Activated T-cell treated with anti-CD3 and anti-CD28 coated beads, Interleukin-2, amount 50 U/mL, for 48 hours (primary cell): ENCODE measurements at regions not wholly inside any gene's neighbourhood (a gene's known extent, or its start where the extent isn't known, plus 50 kb on each side); places are given as distances from the start of the nearest gene placed in this dataset.
"Not testable (repeated sequence)": the region's sequence is repeated elsewhere in the genome, so short reads cannot be mapped to it uniquely, and the experiment has no call there.

Source experiments
- DNase-seq, 2 experiments: peaks; one replicate each; pipeline ENCODE4 v3.0.0-alpha.2; 2020

DNA sequence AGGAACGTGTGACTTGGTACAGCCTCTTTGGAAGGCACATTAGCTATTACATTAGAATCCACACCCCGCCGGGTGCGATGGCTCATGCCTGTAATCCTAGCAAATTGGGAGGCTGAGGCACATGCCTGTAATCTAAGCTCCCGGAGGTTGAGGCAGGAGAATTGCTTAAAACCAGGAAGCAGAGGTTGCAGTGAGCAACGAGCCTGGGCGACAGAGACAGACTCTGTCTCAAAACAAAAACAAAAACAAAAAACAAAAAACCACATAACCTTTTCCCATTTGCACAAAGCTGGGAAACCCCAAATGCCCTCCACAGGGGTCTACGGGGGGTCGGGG lies 82.7 kb upstream of the METTL9 start:
- DNase-seq = not testable (repeated sequence)

DNA sequence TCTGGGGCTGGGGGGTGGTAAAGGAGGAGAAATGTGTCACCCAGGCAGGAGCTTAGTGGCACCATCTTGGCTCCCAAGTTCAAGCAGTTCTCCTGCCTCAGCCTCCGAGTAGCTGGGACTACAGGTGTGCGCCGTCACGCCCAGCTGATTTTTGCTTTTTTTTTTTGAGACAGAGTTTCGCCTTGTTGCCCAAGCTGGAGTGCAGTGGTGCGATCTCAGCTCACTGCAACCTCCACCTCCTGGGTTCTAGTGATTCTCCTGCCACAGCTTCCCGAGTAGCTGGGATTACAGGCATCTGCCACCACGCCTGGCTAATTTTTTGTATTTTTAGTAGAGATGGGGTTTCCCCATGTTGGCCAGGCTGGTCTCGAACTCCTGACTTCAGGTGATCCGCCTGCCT lies 82.1 kb upstream of the METTL9 start:
- DNase-seq = not testable (repeated sequence)

DNA sequence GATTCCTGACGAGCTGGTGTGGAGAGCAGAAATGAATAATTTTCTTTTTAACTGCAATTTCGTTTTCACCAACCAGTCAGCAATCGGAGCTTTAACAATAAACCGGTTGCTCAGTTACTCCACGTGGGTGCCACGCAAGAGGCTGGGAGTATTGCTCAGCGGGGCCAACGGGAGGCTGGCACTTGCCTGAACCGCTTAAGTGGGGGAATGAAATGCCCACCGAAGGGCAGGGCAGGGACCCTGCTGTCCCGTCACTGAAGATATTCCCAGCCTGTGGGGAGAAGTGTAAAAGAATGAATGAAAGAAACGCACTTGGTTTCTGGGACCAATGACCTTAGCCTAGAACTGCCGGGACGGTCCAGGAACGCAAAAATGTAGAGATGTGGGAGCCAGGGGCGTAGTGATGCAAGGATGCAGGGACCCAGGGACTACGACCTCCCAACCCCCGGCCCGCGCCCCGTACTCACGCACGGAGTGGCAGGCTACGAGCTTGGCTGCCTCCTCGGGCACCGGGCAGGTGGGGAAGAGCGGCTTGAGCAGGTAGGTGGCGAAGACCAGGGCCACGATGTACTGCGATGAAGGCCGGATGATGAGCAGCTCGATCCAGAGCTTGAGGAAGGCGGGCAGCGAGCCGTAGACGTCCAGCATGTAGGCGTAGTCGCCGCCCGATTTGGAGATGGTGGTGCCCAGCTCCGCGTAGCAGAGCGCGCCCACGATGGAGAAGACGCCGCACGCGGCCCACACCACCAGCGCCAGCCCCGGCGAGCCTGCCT lies 79.8 kb upstream of the METTL9 start:
- peak; percentile 75 to 77 for DNase-seq

DNA sequence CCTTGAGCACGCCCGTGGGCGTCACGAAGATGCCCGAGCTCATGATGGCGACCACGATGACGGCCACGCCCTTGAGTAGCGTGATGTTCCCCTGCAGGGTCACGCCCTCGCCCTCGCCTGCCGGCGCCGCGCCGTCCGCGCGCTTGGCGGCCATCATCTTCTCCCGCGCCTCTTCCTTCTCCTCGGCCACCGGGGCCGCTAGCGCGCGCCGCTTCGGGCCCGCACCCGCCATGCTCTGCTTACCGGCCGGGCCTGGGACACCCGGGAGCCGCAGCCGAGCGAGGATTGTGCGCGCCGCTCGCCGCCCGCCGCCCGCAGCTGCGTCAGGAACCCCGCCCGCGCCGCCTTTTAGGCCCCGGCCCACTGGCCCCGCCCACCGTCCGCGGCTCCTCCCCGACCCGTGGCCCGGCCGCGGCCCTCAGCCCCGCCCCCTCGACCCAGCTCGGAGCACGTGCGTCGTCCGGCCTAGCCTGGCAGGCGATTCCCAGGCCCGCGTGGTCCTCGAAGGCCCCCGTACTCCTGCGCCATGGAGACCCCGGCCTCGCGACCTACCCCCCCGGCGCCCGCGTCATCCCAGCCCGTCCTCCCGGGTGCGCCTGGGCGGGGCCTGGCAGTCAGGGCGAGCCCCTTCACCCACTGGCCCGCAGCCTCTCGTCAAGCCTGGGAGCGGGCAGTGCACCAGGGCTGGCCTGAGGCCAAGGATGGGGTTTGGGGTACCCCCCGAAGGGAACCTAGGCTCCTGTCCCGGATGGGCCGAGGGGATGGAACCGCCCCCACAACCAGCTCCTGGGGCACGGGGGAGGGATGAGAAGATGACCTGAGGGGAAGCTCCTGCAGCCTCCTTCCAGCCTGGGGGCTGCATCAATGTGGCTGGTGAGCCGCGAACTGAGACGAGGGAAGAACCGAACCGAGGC lies 79.0 kb upstream of the METTL9 start:
- DNase-seq = peak; percentile 99 to 100

DNA sequence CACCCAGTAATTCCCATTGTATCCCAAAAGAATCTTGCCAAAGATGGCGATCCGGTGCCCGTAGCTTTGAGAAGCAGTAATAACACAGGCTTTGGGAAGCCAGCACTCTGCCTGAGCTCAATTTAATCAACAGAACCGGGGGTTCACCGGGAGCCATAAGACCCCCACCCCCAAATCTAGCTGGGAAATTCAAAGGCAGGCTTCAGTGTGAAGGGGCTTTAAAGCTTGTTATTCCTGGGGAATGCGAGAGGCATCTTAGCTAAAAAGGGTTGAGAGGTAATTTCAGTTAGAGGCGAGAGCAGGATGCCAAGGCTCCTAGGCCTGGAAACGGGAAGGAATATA lies 78.4 kb upstream of the METTL9 start:
- DNase-seq = not testable (repeated sequence)

DNA sequence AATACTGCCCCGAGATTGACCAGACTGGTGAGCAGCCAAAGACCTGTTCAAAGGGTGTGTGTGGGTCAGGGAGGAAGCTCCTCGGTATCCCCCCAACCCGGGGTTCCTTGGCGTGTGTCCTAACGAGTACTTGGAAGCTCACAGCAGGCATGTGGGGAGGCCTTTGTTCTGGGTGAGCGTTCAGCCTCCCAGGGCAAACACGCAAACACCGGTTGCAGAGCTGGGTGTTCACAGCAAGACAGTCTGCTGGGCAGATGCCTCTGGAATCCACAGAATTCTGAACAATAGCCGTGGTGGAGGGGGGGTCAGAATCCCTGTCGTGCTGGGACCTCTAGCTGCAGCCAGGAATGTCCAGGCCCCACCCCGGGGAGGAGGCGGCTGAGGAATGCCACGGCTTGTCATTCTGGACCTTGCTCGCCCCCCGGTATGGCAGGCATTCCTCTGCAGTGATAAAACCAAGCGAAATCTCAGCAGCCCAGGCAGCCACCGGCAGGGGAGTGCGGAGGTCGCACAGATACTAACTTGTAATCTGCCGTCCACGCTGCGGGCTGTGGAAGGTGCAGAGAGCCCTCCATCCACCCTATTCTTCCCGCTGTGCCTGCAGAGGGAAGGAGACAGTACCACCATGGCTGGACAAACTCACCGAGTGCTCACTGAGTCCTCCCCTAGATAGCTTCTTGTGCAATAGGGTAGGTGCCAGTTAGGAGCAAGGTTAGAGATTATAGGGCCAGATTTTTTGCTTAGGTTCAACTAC lies 77.8 kb upstream of the METTL9 start:
- DNase-seq = not testable (repeated sequence)

DNA sequence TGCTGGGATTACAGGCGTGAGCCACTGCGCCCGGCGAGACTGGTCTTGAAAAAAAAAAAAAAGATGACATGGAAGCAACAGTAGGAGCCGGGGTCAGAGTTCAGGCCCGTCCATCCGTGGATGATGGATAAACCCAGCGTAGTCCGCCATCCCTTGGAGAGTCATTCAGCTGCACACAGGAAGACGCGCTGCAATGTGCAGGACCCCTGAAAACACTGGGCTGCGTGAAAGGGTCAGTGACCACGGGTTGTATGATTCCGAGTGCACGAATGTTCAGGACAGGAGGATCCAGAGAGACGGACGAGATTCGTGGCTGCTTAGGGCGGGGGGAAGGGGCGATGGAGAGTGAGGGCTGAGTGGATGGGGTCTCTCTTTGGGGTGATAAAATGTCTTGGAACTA lies 76.5 kb upstream of the METTL9 start:
- not testable (repeated sequence) for DNase-seq

DNA sequence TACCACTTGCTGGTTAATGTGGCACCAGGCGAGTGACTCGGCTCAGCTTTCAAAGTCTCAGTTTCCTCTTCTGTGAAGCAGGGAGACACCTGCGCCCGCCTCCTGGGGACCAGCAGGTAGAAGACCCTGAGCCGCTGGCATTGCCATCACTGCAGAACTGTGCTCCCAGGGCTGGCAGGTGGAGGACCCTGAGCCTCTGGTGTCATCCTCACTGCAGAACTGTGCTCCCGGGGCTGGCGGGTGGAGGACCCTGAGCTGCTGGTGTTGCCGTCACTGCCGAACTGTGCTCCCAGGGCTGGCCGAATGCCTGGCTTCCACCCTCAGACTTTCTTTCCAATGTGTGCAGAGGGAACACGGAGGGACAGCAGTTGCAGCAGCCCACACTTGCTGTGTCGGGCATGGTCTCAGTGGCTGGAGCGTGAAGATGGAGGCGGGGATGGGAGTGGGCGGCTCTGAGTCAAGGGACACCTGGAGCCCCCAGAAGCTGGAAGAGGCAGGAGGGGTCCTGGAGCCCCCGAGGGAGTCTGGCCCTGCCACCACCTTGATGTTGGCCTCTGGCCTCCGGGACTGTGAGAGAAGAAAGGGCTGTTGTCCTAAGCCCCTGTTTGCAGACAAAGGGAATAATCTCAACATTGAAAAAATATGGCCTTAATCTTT lies 75.8 kb upstream of the METTL9 start:
- no peak for DNase-seq

DNA sequence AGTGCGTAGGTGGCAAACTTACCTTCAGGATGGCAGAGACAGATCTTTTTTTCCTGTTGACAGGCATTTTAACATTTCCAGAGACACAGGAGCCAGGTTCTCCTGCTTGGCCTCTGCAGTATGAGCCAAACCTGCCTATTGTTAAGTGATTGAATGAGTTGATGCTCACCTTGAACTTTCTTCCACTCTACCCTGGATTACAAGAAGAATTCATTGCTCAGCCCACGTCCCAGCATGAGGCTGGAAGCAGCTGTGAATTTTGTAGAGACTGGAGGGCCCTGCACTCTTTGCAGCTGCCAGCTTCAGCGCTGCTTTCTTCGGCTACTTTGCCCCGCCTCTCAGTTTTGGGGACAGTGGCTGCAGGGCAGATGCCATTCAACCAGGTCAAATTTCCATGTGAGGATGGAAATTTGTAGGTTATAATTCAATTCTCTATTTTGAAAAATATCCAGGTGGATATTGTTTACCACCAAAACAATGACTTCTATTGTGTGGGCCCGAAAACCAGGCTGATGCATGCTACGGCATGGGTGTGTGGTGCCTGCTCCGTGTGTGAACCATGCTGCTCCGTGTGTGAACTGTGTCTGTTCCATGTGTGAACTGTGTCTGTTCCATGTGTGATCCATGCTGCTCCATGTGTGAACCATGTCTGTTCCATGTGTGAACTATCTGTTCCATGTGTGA lies 75.2 kb upstream of the METTL9 start:
- DNase-seq = no peak

DNA sequence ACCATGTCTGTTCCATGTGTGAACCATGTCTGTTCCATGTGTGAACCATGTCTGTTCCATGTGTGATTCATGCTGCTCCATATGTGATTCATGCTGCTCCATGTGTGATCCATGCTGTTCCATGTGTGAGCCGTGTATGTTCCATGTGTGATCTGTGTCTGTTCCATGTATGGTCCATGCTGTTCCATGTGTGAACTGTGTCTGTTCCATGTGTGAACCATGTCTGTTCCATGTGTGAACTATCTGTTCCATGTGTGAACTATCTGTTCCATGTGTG lies 74.7 kb upstream of the METTL9 start:
- not testable (repeated sequence) for DNase-seq

DNA sequence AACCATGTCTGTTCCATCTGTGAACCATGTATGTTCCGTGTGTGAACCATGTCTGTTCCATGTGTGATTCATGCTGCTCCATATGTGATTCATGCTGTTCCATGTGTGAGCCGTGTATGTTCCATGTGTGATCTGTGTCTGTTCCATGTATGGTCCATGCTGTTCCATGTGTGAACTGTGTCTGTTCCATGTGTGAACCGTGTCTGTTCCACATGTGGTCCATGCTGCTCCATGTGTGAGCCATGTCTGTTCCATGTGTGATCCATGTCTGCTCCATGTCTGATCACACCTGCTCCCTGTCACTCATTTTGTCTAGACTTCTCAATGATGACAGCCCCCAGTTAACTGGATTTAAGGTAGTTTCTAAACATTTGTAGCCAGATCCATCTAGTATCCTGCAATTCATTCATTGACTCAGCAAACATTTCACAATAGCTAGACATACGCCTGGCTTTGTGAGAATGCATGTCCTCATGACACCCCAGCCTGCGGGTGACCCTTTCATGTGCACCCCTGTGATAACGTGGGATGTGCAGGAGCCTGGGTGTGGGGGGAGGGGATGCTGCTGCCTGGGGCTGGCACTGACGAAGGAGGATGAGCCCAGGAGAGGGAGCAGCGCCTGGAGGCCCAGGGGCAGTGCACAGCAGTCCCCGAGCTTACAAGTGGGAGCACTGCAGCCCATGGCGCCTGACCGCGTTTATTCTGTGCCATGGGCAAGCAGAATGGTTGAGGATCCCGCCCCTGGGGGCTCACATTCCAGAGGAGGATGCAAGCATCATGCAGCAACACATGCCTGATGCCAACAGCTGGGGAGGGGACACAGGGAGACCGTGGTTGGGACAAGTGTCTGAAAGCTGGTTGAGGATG lies 74.1 kb upstream of the METTL9 start:
- DNase-seq = not testable (repeated sequence)

DNA sequence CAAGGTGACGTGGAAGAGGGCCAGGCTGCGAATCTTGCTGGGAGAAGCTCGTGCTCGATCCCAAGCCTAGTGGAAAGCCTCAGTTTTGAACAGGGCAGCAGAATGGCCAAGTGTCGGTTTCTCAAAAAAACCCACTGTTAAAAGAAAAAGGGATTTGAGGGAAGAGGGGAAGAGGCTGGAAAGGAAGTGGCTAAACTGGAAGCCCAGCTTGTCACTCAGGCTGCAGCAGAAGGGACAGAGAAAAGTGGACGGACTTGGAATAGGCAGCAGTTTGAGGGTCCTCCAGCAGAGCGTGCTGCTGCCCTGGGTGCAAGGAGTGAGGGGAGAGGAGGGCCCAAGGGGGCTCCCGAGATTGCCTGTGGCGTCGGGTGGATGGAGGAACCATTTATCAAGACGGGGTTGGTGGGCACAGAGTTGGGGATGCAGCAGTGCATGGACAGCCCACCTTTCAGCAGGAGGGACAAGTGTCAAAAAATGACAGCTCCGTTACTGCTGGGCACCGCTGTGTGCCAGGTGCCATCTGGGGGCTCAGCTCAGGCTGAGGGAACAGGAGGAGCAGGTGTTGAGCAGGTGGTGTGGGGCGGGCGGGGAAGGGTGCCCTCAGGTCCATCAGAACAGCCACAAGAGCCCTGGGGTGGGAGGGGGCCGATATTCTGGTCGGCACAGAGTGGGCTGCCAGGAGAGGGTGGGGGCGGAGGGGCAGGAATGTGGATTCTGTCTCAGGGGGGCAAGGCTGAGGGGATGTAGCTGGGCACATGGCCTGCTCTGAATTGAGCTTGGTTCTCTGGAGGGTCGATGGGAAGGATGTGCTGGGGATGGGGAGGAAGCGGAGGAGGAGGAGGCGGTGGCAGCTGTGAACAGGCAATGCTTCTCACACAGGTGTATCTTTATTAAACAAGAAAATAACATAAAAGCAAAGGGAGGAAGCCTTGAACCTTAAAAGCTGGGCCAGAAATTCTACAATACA lies 73.1 kb upstream of the METTL9 start:
- DNase-seq = not testable (repeated sequence)

DNA sequence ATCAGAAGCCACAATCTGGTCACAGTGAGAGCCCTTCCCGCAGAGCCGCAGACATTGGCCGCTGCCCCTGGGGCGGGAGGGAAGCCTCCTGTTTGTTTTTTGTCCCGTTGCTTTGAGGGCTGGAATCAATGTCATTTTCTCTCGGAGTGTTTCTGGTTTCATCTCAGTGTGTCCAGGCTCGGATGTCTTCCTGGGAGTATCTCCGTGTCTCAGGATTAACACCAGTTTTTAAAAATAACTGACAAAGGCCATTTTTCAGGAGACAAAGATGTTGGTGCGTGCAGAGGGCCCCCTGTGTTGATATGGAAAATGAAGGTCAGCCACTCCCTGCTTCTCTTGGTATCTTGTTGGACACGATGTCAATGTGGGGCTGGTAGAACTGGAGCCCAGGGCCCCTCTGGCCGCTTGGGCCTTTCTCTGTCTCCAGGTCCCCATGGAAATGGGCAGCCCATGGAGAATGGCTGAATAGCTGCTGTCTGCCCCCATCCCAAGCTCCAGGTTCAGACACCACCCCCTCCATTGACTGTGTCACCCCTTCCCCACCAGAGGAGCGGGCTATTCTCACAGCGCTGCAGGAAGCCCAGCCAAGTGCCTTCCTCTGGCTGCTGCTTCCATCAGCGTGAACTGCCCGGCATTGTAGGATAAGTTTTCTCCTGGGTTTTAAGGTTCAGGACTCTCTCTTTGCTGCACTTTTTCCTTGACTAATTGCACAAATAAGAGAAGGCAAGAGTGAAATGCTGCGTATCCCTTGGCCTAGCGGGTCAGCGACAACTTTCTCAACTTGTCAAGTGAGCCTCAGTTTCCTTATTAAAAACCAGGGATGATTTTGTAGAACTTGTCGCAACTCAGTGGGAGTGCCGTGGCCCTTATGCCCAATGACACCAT lies 72.2 kb upstream of the METTL9 start:
- no peak for DNase-seq

DNA sequence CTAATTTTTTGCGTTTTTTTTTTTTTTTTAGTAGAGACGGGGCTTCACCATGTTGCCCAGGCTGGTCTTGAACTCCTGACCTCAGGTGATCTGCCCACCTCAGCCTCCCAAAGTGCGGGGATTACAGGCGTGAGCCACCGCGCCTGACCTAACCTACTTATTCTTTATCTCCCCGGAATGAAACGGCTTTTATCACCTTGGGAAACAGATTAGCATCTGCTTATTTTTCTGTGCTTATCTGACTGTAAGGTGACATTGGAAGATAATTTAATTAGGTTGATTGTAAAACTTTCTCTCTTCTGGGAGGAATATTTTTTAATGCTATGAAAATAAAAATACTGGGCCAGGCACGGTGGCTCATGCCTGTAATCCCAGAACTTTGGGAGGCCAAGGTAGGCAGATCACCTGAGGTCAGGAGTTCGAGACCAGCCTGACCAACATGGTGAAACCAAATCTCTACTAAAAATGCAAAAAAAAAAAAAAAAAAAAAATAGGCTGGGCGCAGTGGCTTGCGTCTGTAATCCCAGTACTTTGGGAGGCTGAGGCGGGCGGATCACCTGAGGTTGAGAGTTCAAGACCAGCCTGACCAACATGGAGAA lies 70.2 kb upstream of the METTL9 start:
- not testable (repeated sequence) for DNase-seq

DNA sequence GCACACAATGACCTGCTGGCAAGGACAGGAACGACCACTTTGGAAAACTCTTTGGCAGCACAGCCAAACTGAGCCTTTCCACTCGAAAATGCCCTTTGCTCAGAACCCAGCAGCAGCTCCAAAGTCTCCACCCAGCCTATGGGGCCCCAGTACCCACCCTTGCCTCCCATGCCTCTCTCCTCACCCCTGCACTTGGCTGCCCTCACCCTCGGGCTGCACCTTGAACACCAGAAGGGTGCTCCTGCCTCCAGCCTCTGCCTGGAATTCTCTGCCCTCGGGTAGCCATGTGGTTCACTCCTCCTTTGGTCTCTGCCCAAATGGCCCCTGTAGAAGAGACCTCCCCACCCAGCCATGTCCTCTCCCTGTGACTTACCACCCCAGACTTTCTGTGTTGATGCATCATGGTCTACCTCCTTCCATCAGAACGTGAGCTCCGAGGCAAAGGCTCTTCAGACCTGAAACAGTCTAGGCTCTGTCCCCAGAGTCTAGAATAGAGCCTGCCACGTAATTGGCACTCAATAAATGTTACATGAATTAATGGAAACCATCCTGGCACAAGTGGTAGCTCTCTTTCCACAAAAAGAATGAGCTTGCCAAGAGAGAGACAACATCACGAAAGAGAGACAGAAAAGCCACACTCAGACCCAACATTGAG lies 68.5 kb upstream of the METTL9 start:
- not testable (repeated sequence) for DNase-seq

DNA sequence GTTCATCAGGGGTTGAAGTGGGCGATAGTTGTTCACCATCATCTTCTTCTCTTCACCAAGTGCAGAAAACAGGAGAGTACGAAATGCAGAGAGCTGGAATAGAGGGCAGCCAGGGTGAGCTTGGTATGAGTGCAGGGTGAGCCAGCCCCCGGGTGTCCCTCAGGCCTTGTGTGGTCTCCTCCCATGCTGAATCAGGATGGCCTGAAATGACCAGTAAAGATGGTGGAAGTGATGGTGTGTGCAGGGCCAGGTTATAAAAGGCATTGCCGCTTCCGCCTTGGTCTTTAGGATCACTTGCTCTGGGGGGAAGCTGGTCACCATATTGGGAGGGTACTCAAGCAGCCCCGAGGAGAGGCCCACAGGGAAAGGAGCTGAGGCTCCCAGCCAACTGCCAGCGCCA lies 66.4 kb upstream of the METTL9 start:
- DNase-seq = not testable (repeated sequence)

DNA sequence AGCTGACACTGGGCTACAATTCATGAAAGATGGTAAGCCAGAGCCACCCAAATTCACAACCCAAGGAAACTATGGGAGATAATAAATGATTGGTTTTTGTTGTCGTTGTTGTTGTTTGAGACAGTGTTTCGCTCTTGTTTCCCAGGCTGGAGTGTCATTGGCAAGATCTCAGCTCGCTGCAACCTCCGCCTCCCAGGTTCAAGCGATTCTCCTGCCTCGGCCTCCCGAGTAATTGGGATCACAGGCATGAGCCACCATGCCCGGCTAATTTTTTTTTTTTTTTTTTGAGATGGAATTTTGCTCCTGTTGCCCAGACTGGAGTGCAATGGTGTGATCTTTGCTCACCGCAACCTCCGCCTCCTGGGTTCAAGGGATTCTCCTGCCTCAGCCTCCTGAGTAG lies 65.9 kb upstream of the METTL9 start:
- not testable (repeated sequence) for DNase-seq

DNA sequence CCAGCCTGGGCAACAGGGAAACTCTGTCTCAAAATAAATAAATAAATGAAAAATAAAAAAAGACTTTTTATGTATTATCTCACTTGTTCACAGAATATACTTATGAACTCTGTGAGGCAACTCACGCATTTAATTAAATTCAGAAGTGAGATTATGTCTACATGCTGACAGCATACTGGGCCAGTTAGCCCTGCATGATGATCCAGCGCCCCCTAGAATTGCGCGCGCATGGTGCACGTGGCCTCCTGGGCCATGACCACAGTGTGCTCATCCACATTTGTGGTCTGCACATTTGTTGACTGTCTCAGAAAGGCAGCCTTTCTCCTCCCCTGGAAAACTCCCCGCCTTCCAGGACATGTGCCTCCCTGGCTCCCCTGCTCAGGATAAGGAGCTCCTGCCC lies 64.8 kb upstream of the METTL9 start:
- peak; percentile 54 to 64 for DNase-seq
